ENCODE measurements at regions not wholly inside any gene's neighbourhood (a gene's known extent, or its start where the extent isn't known, plus 50 kb on each side); places are given as distances from the start of the nearest gene placed in this dataset.

DNA sequence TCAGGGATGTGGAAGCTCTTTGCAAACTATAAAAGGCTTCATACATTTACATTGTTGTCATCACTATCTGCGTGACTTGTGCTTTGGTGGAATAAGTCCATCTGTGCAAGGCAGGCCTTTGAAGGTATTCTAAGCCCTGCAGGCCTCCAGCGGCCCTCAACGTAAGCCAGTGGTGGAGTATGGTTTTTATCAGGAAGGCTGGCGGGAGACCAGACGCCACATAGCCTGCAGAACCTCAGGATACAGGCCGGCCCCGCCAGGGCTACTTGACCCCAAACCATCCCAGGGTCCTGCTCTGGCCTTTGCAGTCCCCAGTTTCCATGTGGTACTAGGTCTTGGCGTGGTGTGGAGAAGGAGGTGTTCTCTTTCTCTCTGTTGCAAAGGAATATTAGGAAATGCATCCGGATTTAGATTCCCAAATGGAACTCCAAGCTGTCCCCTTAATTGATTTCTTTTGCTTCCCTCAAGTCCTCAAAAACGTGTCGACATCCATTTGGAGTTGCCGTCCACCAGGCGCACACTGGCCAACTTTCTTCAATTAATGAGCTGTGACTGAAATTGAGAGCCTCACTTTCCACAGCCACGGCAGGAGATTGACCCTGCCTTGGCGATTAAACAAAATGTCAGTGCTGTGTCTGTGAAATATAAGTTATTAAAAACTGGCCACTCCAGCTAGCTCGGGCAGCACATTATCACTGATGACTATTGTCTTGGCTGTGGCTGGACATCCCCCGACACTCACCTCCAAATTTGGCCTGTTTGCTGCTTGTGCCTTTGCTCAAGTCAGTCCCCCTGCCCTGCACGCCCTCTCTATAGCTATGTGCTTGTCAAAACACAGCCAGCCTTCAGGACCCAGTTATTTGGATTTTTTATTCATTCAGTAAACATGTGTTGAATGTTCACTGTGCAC lies 239.8 kb upstream of the TLE3 start (continued):
- TF ChIP-seq, protein P1, sequence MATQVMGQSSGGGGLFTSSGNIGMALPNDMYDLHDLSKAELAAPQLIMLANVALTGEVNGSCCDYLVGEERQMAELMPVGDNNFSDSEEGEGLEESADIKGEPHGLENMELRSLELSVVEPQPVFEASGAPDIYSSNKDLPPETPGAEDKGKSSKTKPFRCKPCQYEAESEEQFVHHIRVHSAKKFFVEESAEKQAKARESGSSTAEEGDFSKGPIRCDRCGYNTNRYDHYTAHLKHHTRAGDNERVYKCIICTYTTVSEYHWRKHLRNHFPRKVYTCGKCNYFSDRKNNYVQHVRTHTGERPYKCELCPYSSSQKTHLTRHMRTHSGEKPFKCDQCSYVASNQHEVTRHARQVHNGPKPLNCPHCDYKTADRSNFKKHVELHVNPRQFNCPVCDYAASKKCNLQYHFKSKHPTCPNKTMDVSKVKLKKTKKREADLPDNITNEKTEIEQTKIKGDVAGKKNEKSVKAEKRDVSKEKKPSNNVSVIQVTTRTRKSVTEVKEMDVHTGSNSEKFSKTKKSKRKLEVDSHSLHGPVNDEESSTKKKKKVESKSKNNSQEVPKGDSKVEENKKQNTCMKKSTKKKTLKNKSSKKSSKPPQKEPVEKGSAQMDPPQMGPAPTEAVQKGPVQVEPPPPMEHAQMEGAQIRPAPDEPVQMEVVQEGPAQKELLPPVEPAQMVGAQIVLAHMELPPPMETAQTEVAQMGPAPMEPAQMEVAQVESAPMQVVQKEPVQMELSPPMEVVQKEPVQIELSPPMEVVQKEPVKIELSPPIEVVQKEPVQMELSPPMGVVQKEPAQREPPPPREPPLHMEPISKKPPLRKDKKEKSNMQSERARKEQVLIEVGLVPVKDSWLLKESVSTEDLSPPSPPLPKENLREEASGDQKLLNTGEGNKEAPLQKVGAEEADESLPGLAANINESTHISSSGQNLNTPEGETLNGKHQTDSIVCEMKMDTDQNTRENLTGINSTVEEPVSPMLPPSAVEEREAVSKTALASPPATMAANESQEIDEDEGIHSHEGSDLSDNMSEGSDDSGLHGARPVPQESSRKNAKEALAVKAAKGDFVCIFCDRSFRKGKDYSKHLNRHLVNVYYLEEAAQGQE (IDR thresholded peaks at IDR 0.05; ENCODE audit: low read depth): no peak
- TF ChIP-seq FOSL1 (IDR thresholded peaks at IDR 0.05; ENCODE audit: low read depth) (no peak), TCF7L2 (IDR thresholded peaks at IDR 0.05; ENCODE audit: borderline replicate concordance, extremely low read depth, insufficient read depth, insufficient read length) (no peak), CEBPB (IDR thresholded peaks at IDR 0.05; ENCODE audit: low read depth) (no peak), ZFX (IDR thresholded peaks at IDR 0.05) (no peak), YY1 (IDR thresholded peaks at IDR 0.05; ENCODE audit: extremely low read depth, insufficient replicate concordance, low read depth, low read length) (no peak), POLR2A (IDR thresholded peaks at IDR 0.05; ENCODE audit: borderline replicate concordance, extremely low read depth, insufficient read depth, insufficient read length) (no peak)

DNA sequence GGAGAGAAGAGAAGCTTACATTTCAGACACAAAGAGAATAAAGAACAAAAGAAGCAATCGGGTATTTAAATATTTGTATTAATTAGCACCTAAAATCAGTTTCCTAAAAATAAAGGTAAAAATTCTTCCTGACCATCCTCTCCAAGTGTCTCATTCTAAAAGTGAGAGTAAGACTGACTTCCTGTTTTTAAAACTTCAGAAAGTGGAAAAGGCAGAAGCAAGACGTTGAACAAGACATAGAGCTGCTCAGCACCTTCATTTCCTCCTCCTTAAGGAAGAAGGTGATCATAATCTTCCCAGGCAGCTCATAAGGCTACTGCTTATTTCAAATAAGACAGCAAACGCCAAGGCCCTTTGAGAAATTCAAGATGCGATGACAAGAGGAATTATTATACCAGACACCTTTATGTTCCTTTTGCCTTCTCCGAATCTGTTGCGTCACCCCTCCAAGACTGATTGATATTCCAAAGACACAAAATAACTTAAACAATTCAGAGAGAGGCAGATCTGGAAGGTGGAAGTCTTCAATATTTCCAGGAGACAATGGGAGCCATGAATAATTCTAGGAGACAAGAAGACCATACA lies 238.8 kb upstream of the TLE3 start:
- RAD21 ChIA-PET (ENCODE audit: low non-redundant PET in 1 of 2, low total read pairs in 2 of 2, uncharacterized antibody in 2 of 2, unreplicated experiment in 2 of 2): no interaction called here
- BruUV-seq (replicated peaks): no TSS peak
- Histone ChIP-seq H3K79me2 (ENCODE audit: insufficient read depth, low read length) (no peaks in the 10 kb centered on the region), H3K4me3 (replicated peaks in 1 of 2; ENCODE audit: low read depth in 1 of 2, low read length in 2 of 2) (no peak overlapping the region), H3K27me3 (ENCODE audit: insufficient read depth, low read length) (no peaks in the 10 kb centered on the region), H3K4me2 (ENCODE audit: low read length) (no peak overlapping the region), H3K9me3 (ENCODE audit: control insufficient read depth in 1 of 2, insufficient read depth in 1 of 2, low read depth in 1 of 2, low read length in 2 of 2) (peaks cover 0 to 4% of the 10 kb centered on the region in 2 experiments; a peak in 1 of 4 replicates), H3K9ac (ENCODE audit: low read length) (no peak overlapping the region), H3K9me2 (ENCODE audit: insufficient read depth) (no peaks in the 10 kb centered on the region), H3K4me1 (ENCODE audit: control insufficient read depth in 1 of 2, insufficient read depth in 2 of 2, low read length in 2 of 2) (no peaks in the 10 kb centered on the region), H3K27ac (ENCODE audit: low read depth, low read length) (no peak overlapping the region), H3K36me3 (ENCODE audit: control insufficient read depth in 1 of 2, insufficient read depth in 2 of 2, low read length in 2 of 2) (no peaks in the 10 kb centered on the region), H4K20me1 (ENCODE audit: insufficient read depth) (no peaks in the 10 kb centered on the region), H2AFZ (ENCODE audit: low read depth, low read length, poor library complexity, severe bottlenecking) (no peak overlapping the region)
- DNase-seq (ENCODE audit: low read depth, low spot score) (no peak), ATAC-seq (no peak)
- no peak for TF ChIP-seq ELF1 (IDR thresholded peaks at IDR 0.05; ENCODE audit: borderline replicate concordance, low read depth)
- TF ChIP-seq, protein P2, sequence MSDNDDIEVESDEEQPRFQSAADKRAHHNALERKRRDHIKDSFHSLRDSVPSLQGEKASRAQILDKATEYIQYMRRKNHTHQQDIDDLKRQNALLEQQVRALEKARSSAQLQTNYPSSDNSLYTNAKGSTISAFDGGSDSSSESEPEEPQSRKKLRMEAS (IDR thresholded peaks at IDR 0.05): no peak
- TF ChIP-seq, protein P3, sequence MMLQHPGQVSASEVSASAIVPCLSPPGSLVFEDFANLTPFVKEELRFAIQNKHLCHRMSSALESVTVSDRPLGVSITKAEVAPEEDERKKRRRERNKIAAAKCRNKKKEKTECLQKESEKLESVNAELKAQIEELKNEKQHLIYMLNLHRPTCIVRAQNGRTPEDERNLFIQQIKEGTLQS (IDR thresholded peaks at IDR 0.05): no peak
- TF ChIP-seq FOSL1 (IDR thresholded peaks at IDR 0.05; ENCODE audit: low read depth): no peak
- TF ChIP-seq TCF7L2 (IDR thresholded peaks at IDR 0.05; ENCODE audit: borderline replicate concordance, extremely low read depth, insufficient read depth, insufficient read length): no peak
- TF ChIP-seq EGR1 (IDR thresholded peaks at IDR 0.05; ENCODE audit: low read depth): no peak
- TF ChIP-seq, protein P4, sequence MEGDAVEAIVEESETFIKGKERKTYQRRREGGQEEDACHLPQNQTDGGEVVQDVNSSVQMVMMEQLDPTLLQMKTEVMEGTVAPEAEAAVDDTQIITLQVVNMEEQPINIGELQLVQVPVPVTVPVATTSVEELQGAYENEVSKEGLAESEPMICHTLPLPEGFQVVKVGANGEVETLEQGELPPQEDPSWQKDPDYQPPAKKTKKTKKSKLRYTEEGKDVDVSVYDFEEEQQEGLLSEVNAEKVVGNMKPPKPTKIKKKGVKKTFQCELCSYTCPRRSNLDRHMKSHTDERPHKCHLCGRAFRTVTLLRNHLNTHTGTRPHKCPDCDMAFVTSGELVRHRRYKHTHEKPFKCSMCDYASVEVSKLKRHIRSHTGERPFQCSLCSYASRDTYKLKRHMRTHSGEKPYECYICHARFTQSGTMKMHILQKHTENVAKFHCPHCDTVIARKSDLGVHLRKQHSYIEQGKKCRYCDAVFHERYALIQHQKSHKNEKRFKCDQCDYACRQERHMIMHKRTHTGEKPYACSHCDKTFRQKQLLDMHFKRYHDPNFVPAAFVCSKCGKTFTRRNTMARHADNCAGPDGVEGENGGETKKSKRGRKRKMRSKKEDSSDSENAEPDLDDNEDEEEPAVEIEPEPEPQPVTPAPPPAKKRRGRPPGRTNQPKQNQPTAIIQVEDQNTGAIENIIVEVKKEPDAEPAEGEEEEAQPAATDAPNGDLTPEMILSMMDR (IDR thresholded peaks at IDR 0.05 in 2 of 3, conservative IDR thresholded peaks at IDR 0.05 in 1 of 3; ENCODE audit: borderline replicate concordance in 1 of 3, insufficient read depth in 1 of 3, low read depth in 2 of 3, low read length in 2 of 3): no peak
- POLR2A ChIA-PET: no interaction called here
- CTCF ChIA-PET: no interaction called here
- intact Hi-C loops (cut with micrococcal nuclease): no loop called here
